ENCODE measurements at regions not wholly inside any gene's neighbourhood (a gene's known extent, or its start where the extent isn't known, plus 50 kb on each side); places are given as distances from the start of the nearest gene placed in this dataset.
"Not testable (repeated sequence)": the region's sequence is repeated elsewhere in the genome, so short reads cannot be mapped to it uniquely, and the experiment has no call there.

- H3K36me3 ChIP-seq (ENCODE audit: insufficient read depth, low read length), result no peaks in the 10 kb centered on the region
- no peaks in the 10 kb centered on the region for H3K9me3 ChIP-seq (replicated peaks; ENCODE audit: low read length)
- H3K4me2 ChIP-seq (ENCODE audit: low read length), result no peak overlapping the region
- no peak overlapping the region for H3K9ac ChIP-seq (ENCODE audit: low read depth, low read length)
- no peaks in the 10 kb centered on the region for H3K27me3 ChIP-seq (ENCODE audit: control insufficient read depth, insufficient read depth, low read length)
- H3K4me3 ChIP-seq (ENCODE audit: low read length), result no peak overlapping the region
- no peaks in the 10 kb centered on the region for H3K4me1 ChIP-seq (ENCODE audit: control insufficient read depth, insufficient read depth, low read length)
Observed at GRCh38 chr1:73722055-73722454, 475.9 kb downstream of the LRRIQ3 start.

- no peaks in the 10 kb centered on the region for H3K27me3 ChIP-seq (ENCODE audit: control insufficient read depth, insufficient read depth, low read length)
- H3K4me3 ChIP-seq (ENCODE audit: low read length), result no peak overlapping the region
- no peaks in the 10 kb centered on the region for H3K9me3 ChIP-seq (replicated peaks; ENCODE audit: low read length)
- H3K4me1 ChIP-seq (ENCODE audit: control insufficient read depth, insufficient read depth, low read length), result no peaks in the 10 kb centered on the region
- no peak overlapping the region for H3K4me2 ChIP-seq (ENCODE audit: low read length)
- no peaks in the 10 kb centered on the region for H3K36me3 ChIP-seq (ENCODE audit: insufficient read depth, low read length)
- no peak overlapping the region for H3K9ac ChIP-seq (ENCODE audit: low read depth, low read length)
Observed at GRCh38 chr1:73717976-73718375, 480.0 kb downstream of the LRRIQ3 start.

GRCh38 chr1:73711089-73711488, 486.9 kb downstream of the LRRIQ3 start:
- Histone ChIP-seq H3K27me3 (ENCODE audit: control insufficient read depth, insufficient read depth, low read length) (no peaks in the 10 kb centered on the region), H3K36me3 (ENCODE audit: insufficient read depth, low read length) (no peaks in the 10 kb centered on the region), H3K4me1 (ENCODE audit: control insufficient read depth, insufficient read depth, low read length) (no peaks in the 10 kb centered on the region), H3K9ac (ENCODE audit: low read depth, low read length) (no peak overlapping the region), H3K4me2 (ENCODE audit: low read length) (no peak overlapping the region), H3K9me3 (replicated peaks; ENCODE audit: low read length) (peaks cover 2% of the 10 kb centered on the region), H3K4me3 (ENCODE audit: low read length) (no peak overlapping the region)

- peaks cover 6% of the 10 kb centered on the region for H3K9me3 ChIP-seq (replicated peaks; ENCODE audit: low read length)
- no peaks in the 10 kb centered on the region for H3K36me3 ChIP-seq (ENCODE audit: insufficient read depth, low read length)
- H3K27me3 ChIP-seq (ENCODE audit: control insufficient read depth, insufficient read depth, low read length), result no peaks in the 10 kb centered on the region
- no peak overlapping the region for H3K9ac ChIP-seq (ENCODE audit: low read depth, low read length)
- H3K4me3 ChIP-seq (ENCODE audit: low read length), result no peak overlapping the region
- no peak overlapping the region for H3K4me2 ChIP-seq (ENCODE audit: low read length)
- H3K4me1 ChIP-seq (ENCODE audit: control insufficient read depth, insufficient read depth, low read length), result no peaks in the 10 kb centered on the region
Observed at GRCh38 chr1:73701826-73702225, 496.1 kb downstream of the LRRIQ3 start.

GRCh38 chr1:73676186-73676585, 521.8 kb downstream of the LRRIQ3 start:
- no peak overlapping the region for H3K9ac ChIP-seq (ENCODE audit: low read depth, low read length)
- H3K27me3 ChIP-seq (ENCODE audit: control insufficient read depth, insufficient read depth, low read length), result no peaks in the 10 kb centered on the region
- H3K4me1 ChIP-seq (ENCODE audit: control insufficient read depth, insufficient read depth, low read length), result no peaks in the 10 kb centered on the region
- no peaks in the 10 kb centered on the region for H3K9me3 ChIP-seq (replicated peaks; ENCODE audit: low read length)
- no peak overlapping the region for H3K4me3 ChIP-seq (ENCODE audit: low read length)
- H3K36me3 ChIP-seq (ENCODE audit: insufficient read depth, low read length), result no peaks in the 10 kb centered on the region
- H3K4me2 ChIP-seq (ENCODE audit: low read length), result no peak overlapping the region

- Histone ChIP-seq H3K4me3 (ENCODE audit: low read length) (no peak overlapping the region), H3K9me3 (replicated peaks; ENCODE audit: low read length) (no peaks in the 10 kb centered on the region), H3K27me3 (ENCODE audit: control insufficient read depth, insufficient read depth, low read length) (no peaks in the 10 kb centered on the region), H3K4me2 (ENCODE audit: low read length) (no peak overlapping the region), H3K9ac (ENCODE audit: low read depth, low read length) (no peak overlapping the region), H3K4me1 (ENCODE audit: control insufficient read depth, insufficient read depth, low read length) (no peaks in the 10 kb centered on the region), H3K36me3 (ENCODE audit: insufficient read depth, low read length) (no peaks in the 10 kb centered on the region)
Observed at GRCh38 chr1:73674945-73675561, 522.9 kb downstream of the LRRIQ3 start.

- no peaks in the 10 kb centered on the region for H3K4me1 ChIP-seq (ENCODE audit: control insufficient read depth, insufficient read depth, low read length)
- no peak overlapping the region for H3K4me2 ChIP-seq (ENCODE audit: low read length)
- H3K9me3 ChIP-seq (replicated peaks; ENCODE audit: low read length), result no peaks in the 10 kb centered on the region
- no peak overlapping the region for H3K9ac ChIP-seq (ENCODE audit: low read depth, low read length)
- H3K36me3 ChIP-seq (ENCODE audit: insufficient read depth, low read length), result no peaks in the 10 kb centered on the region
- no peak overlapping the region for H3K4me3 ChIP-seq (ENCODE audit: low read length)
- no peaks in the 10 kb centered on the region for H3K27me3 ChIP-seq (ENCODE audit: control insufficient read depth, insufficient read depth, low read length)
Observed at GRCh38 chr1:73673971-73674370, 524.0 kb downstream of the LRRIQ3 start.

- Histone ChIP-seq H3K36me3 (ENCODE audit: insufficient read depth, low read length) (no peaks in the 10 kb centered on the region), H3K4me3 (ENCODE audit: low read length) (no peak overlapping the region)
Observed at GRCh38 chr1:73671530-73671929, 526.4 kb downstream of the LRRIQ3 start.

GRCh38 chr1:73667959-73668358, 530.0 kb downstream of the LRRIQ3 start:
- H3K27me3 ChIP-seq (ENCODE audit: control insufficient read depth, insufficient read depth, low read length); H3K36me3 ChIP-seq (ENCODE audit: insufficient read depth, low read length); H3K4me2 ChIP-seq (ENCODE audit: low read length); H3K4me3 ChIP-seq (ENCODE audit: low read length); H3K4me1 ChIP-seq (ENCODE audit: control insufficient read depth, insufficient read depth, low read length); H3K9me3 ChIP-seq (replicated peaks; ENCODE audit: low read length); H3K9ac ChIP-seq (ENCODE audit: low read depth, low read length): not testable (repeated sequence)

More at GRCh38 chr1:73671530-73671929, 526.4 kb downstream of the LRRIQ3 start:
- H3K4me2 ChIP-seq (ENCODE audit: low read length), result no peak overlapping the region
- no peak overlapping the region for H3K9ac ChIP-seq (ENCODE audit: low read depth, low read length)
- H3K4me1 ChIP-seq (ENCODE audit: control insufficient read depth, insufficient read depth, low read length), result no peaks in the 10 kb centered on the region
- no peaks in the 10 kb centered on the region for H3K9me3 ChIP-seq (replicated peaks; ENCODE audit: low read length)
- H3K27me3 ChIP-seq (ENCODE audit: control insufficient read depth, insufficient read depth, low read length), result no peaks in the 10 kb centered on the region

- no peaks in the 10 kb centered on the region for H3K9me3 ChIP-seq (replicated peaks; ENCODE audit: low read length)
- no peak overlapping the region for H3K4me2 ChIP-seq (ENCODE audit: low read length)
- H3K4me3 ChIP-seq (ENCODE audit: low read length), result no peak overlapping the region
Observed at GRCh38 chr1:73662526-73662925, 535.5 kb downstream of the LRRIQ3 start.

GRCh38 chr1:73659136-73659535, 538.8 kb downstream of the LRRIQ3 start:
- Histone ChIP-seq H3K9ac (ENCODE audit: low read depth, low read length) (no peak overlapping the region), H3K36me3 (ENCODE audit: insufficient read depth, low read length) (no peaks in the 10 kb centered on the region), H3K4me1 (ENCODE audit: control insufficient read depth, insufficient read depth, low read length) (no peaks in the 10 kb centered on the region), H3K4me3 (ENCODE audit: low read length) (no peak overlapping the region), H3K4me2 (ENCODE audit: low read length) (no peak overlapping the region), H3K9me3 (replicated peaks; ENCODE audit: low read length) (no peaks in the 10 kb centered on the region), H3K27me3 (ENCODE audit: control insufficient read depth, insufficient read depth, low read length) (no peaks in the 10 kb centered on the region)

More at GRCh38 chr1:73662526-73662925, 535.5 kb downstream of the LRRIQ3 start:
- H3K27me3 ChIP-seq (ENCODE audit: control insufficient read depth, insufficient read depth, low read length), result no peaks in the 10 kb centered on the region
- H3K9ac ChIP-seq (ENCODE audit: low read depth, low read length), result no peak overlapping the region
- H3K4me1 ChIP-seq (ENCODE audit: control insufficient read depth, insufficient read depth, low read length), result no peaks in the 10 kb centered on the region
- H3K36me3 ChIP-seq (ENCODE audit: insufficient read depth, low read length), result no peaks in the 10 kb centered on the region

- Histone ChIP-seq H3K4me1 (ENCODE audit: control insufficient read depth, insufficient read depth, low read length) (no peaks in the 10 kb centered on the region), H3K4me2 (ENCODE audit: low read length) (no peak overlapping the region), H3K27me3 (ENCODE audit: control insufficient read depth, insufficient read depth, low read length) (no peaks in the 10 kb centered on the region), H3K9me3 (replicated peaks; ENCODE audit: low read length) (no peaks in the 10 kb centered on the region), H3K36me3 (ENCODE audit: insufficient read depth, low read length) (no peaks in the 10 kb centered on the region), H3K4me3 (ENCODE audit: low read length) (no peak overlapping the region), H3K9ac (ENCODE audit: low read depth, low read length) (no peak overlapping the region)
Observed at GRCh38 chr1:73654714-73655113, 543.3 kb downstream of the LRRIQ3 start.
